K562 (cell line): ENCODE measurements at regions not wholly inside any gene's neighbourhood (a gene's known extent, or its start where the extent isn't known, plus 50 kb on each side); places are given as distances from the start of the nearest gene placed in this dataset.

ENCODE experiments used
- ATAC-seq: fragments of 200-7000 bp; cut with Tn5 transposase; 3 replicates; pipeline ENCODE4 v1.9.1; 2020; ENCODE audit warnings: moderate library complexity
- BruUV-seq: library from RNA; stranded (reverse); fragments of 400-500 nt; replicated peaks from 2 replicates; lab custom pipeline; 2021; lab: Mats Ljungman, UMichigan
- CTCF ChIA-PET: fragments of 300-600 bp; formaldehyde crosslinking; extraction: SDS; loops from one replicate; lab custom pipeline; 2021; ENCODE audit warnings: low intra/inter-chr PET ratio; lab: Yijun Ruan, JAX
- POLR2A ChIA-PET: fragments of 300-600, 350-650 bp; sonication (Branson Sonifier 250); formaldehyde crosslinking; extraction: SDS; loops from one replicate; lab custom pipeline; 2021; ENCODE audit warnings: antibody characterized with exemption, inconsistent platforms; lab: Yijun Ruan, JAX
- DNase-seq, 4 experiments: peaks; one replicate each; pipeline versions ENCODE4 v3.0.0 to v3.0.0-alpha.2; 2011 to 2018; ENCODE audit warnings: low spot score in 3 of 4, mixed read lengths in 3 of 4; ENCODE audit errors: extremely low read depth in 1 of 4
- FAIRE-seq: peaks from 2 replicates; lab custom pipeline; 2011; peaks lifted over from hg19 to GRCh38; lab: Jason Lieb, UNC
- H2AFZ ChIP-seq: 2 replicates; pipeline ENCODE4 v1.6.0; 2011; ENCODE audit warnings: low read depth, low read length, control low read depth, inconsistent platforms
- H3K27ac ChIP-seq: fragments of 200-600 bp; 3 replicates; pipeline ENCODE4 v1.8.0; 2011; ENCODE audit warnings: low read depth, mild to moderate bottlenecking, control low read depth, inconsistent platforms, low read length, moderate library complexity, mixed read lengths; ENCODE audit errors: extremely low read depth
- H3K27me3 ChIP-seq, 2 experiments: fragments of 300-600 bp in 1 of 2; 2 replicates in 1 of 2; 3 replicates in 1 of 2; pipeline versions ENCODE4 v1.6.0 to v1.8.0; 2011; ENCODE audit warnings: inconsistent platforms in 2 of 2, low read length in 2 of 2, mild to moderate bottlenecking in 1 of 2, mixed read lengths in 1 of 2, moderate library complexity in 1 of 2; ENCODE audit not compliant: control insufficient read depth in 2 of 2, insufficient read depth in 2 of 2
- H3K36me3 ChIP-seq: fragments of 300-600 bp; 3 replicates; pipeline ENCODE4 v1.8.0; 2011; ENCODE audit warnings: mild to moderate bottlenecking, low read length, inconsistent platforms; ENCODE audit not compliant: control insufficient read depth, insufficient read depth
- H3K4me1 ChIP-seq, 2 experiments: fragments of 200-600 bp in 1 of 2; replicated peaks in 1 of 2; 2 replicates in 1 of 2; 3 replicates in 1 of 2; pipeline versions ENCODE4 v1.5.1 to v1.8.0; 2011; ENCODE audit warnings: inconsistent platforms in 2 of 2, low read length in 2 of 2, mild to moderate bottlenecking in 1 of 2, mixed read lengths in 1 of 2, moderate library complexity in 1 of 2; ENCODE audit not compliant: control insufficient read depth in 2 of 2, insufficient read depth in 2 of 2
- H3K4me2 ChIP-seq: 2 replicates; pipeline ENCODE4 v1.6.1; 2011; ENCODE audit warnings: low read length, control low read depth, inconsistent platforms, mixed read lengths; ENCODE audit not compliant: insufficient read depth
- H3K4me3 ChIP-seq: fragments of 200-600 bp; sonication (generic), shearing (Covaris generic); 2 replicates; pipeline ENCODE4 v1.5.1; 2016; ENCODE audit warnings: control low read depth, inconsistent platforms
- H3K79me2 ChIP-seq: fragments of 200-600 bp; 3 replicates; pipeline ENCODE4 v1.8.0; 2011; ENCODE audit warnings: low read length, inconsistent platforms; ENCODE audit not compliant: control insufficient read depth, insufficient read depth
- H3K9ac ChIP-seq, 2 experiments: 2 replicates each; pipeline versions ENCODE4 v1.6.0 to v1.6.1; 2011; ENCODE audit warnings: low read depth in 2 of 2, low read length in 2 of 2, control low read depth in 1 of 2, inconsistent platforms in 1 of 2, mild to moderate bottlenecking in 1 of 2, mixed read lengths in 1 of 2; ENCODE audit not compliant: insufficient read depth in 1 of 2
- H3K9me1 ChIP-seq: one replicate; pipeline ENCODE4 v1.6.0; 2011; ENCODE audit warnings: inconsistent platforms, mild to moderate bottlenecking, low read length, moderate library complexity; ENCODE audit not compliant: control insufficient read depth, insufficient read depth
- H3K9me3 ChIP-seq: replicated peaks from 2 replicates; pipeline ENCODE4 v1.5.1; 2011; ENCODE audit warnings: low read depth, low read length, inconsistent platforms; ENCODE audit not compliant: control insufficient read depth, insufficient read depth
- H4K20me1 ChIP-seq: replicated peaks from 2 replicates; pipeline ENCODE4 v1.6.1; 2011; ENCODE audit warnings: low read length, inconsistent platforms, mixed read lengths; ENCODE audit not compliant: control insufficient read depth, insufficient read depth
- whole genome bisulfite sequencing: fragments of 100-300 bp; shearing (Covaris generic); methylation state at CpG from one replicate; pipeline ENCODE4 v1.1.6; 2016; ENCODE audit warnings: low coverage, mixed read lengths; ENCODE audit not compliant: insufficient coverage; ENCODE audit errors: missing lambda C conversion rate; 5-methylcytosine and 5-hydroxymethylcytosine counted together
- in situ Hi-C: fragments of 300-500 bp; cut with MboI; formaldehyde crosslinking; loops from 4 replicates; pipeline ENCODE4 v1.15.0; 2018; ENCODE audit warnings: inconsistent platforms, mixed read lengths
- intact Hi-C: fragments of 100-400 bp; cut with micrococcal nuclease; formaldehyde crosslinking; loops from 2 replicates; pipeline ENCODE4 v1.14.2; 2022
- TF ChIP-seq, protein P1 (sequence below): sonication (generic); formaldehyde crosslinking; IDR thresholded peaks from 2 replicates; pipeline ENCODE4 v1.9.0; 2022; ENCODE audit warnings: mild to moderate bottlenecking, missing genetic modification reagents
- TF ChIP-seq, protein P2 (sequence below), 3 experiments: IDR thresholded peaks in 2 of 3; conservative IDR thresholded peaks in 1 of 3; 2 replicates each; pipeline ENCODE4 v1.5.1; 2011 to 2012; ENCODE audit warnings: low read length in 3 of 3, mild to moderate bottlenecking in 3 of 3, control low read depth in 2 of 3, improper control_type of control experiment in 1 of 3, inconsistent platforms in 1 of 3, low read depth in 1 of 3, mixed read lengths in 1 of 3, moderate library complexity in 1 of 3; ENCODE audit not compliant: insufficient read depth in 2 of 3

DNA sequence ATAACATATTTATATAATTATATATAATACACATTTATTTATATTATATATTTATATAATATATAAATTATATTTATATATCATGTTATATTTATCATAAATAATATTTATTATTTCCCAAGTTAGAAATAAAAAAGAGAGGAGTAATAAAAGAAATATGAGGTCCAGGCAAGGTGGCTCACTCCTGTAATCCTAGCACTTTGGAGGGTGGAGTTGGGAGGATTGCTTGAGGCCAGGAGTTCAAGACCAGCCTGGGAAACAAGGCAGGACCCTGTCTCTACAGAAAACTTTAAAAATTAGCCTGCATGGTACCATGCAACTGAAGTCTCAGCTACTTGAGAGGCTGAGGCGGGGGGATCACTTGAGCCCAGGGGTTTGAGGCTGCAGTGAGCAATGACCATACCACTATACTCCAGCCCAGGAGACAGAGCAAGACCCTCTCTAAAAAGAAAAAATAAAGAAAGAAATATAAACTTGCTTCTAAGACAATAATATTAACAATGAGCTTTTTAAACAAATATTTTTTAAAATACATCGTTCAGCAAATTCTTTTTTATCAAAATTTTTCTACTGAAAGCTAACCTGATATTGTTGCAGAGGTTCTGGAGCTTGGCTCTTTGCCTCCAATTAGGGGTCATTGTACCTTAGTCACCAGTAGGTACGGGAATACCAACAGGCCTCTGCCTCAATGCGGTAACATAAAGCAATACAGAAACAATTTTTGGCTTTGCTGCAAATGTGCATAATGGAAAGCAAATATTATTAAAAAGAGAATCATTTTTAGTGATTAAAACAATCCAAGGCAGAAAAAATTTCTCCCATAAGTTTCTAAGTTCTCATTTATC, 290.0 kb downstream of the SETD4 start:
- Histone ChIP-seq H3K9ac (no peak overlapping the region), H3K9me3 (no peaks in the 10 kb centered on the region), H4K20me1 (no peaks in the 10 kb centered on the region), H3K27me3 (peaks cover 0 to 3% of the 10 kb centered on the region in 2 experiments; a peak in 1 of 5 replicates), H3K9me1 (no peaks in the 10 kb centered on the region), H3K36me3 (no peaks in the 10 kb centered on the region), H3K4me3 (no peak overlapping the region), H3K79me2 (no peaks in the 10 kb centered on the region), H3K4me2 (no peak overlapping the region), H3K4me1 (no peaks in the 10 kb centered on the region), H3K27ac (no peak overlapping the region), H2AFZ (no peak overlapping the region)
- TF ChIP-seq, protein P1, sequence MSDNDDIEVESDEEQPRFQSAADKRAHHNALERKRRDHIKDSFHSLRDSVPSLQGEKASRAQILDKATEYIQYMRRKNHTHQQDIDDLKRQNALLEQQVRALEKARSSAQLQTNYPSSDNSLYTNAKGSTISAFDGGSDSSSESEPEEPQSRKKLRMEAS (CRISPR knock-in tag), result no peak
- TF ChIP-seq, protein P2, sequence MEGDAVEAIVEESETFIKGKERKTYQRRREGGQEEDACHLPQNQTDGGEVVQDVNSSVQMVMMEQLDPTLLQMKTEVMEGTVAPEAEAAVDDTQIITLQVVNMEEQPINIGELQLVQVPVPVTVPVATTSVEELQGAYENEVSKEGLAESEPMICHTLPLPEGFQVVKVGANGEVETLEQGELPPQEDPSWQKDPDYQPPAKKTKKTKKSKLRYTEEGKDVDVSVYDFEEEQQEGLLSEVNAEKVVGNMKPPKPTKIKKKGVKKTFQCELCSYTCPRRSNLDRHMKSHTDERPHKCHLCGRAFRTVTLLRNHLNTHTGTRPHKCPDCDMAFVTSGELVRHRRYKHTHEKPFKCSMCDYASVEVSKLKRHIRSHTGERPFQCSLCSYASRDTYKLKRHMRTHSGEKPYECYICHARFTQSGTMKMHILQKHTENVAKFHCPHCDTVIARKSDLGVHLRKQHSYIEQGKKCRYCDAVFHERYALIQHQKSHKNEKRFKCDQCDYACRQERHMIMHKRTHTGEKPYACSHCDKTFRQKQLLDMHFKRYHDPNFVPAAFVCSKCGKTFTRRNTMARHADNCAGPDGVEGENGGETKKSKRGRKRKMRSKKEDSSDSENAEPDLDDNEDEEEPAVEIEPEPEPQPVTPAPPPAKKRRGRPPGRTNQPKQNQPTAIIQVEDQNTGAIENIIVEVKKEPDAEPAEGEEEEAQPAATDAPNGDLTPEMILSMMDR (IDR thresholded peaks at IDR 0.05 in 2 of 3, conservative IDR thresholded peaks at IDR 0.05 in 1 of 3; ENCODE audit: insufficient read depth in 2 of 3, low read depth in 1 of 3, low read length in 3 of 3), result no peak
- ChIA-PET CTCF (no interaction called here), POLR2A (interaction anchor here (0.5 kb wide), 1 partner anchor 1026 kb away, joined by 3 read pairs; no protein-coding TSS in a partner anchor)
- 2% methylated on average over 4 of the region's 4 CpGs for WGBS
- DNase-seq, result no peak
- intact Hi-C loops, result no loop called here
- in situ Hi-C loops, result no loop called here
- no TSS peak for BruUV-seq
- FAIRE-seq, result no peak
- no peak for ATAC-seq
